Gastroesophageal sphincter (tissue), 4 donors: ENCODE measurements at regions not wholly inside any gene's neighbourhood (a gene's known extent, or its start where the extent isn't known, plus 50 kb on each side); places are given as distances from the start of the nearest gene placed in this dataset.

ENCODE experiments used
- ATAC-seq: fragments of 150-250 bp; one replicate; pipeline ENCODE4 v1.9.1; 2016; ENCODE audit warnings: mild to moderate bottlenecking, moderate library complexity
- H3K27ac ChIP-seq, 4 donors: fragments of 200-600 bp; sonication (generic) in 3 of 4; 1 replicate in 3 of 4; 2 replicates in 1 of 4; pipeline ENCODE4 v1.5.1; 2016 to 2019
- H3K27me3 ChIP-seq: fragments of 200-600 bp; sonication (generic); one replicate; pipeline ENCODE4 v1.5.1; 2019
- H3K36me3 ChIP-seq, 2 donors: fragments of 200-600 bp; sonication (generic); one replicate each; pipeline ENCODE4 v1.5.1; 2019; ENCODE audit warnings: control low read depth in 1 of 2
- H3K4me1 ChIP-seq, 3 donors: fragments of 200-600 bp; sonication (generic); 1 replicate in 2 of 3; 2 replicates in 1 of 3; pipeline ENCODE4 v1.5.1; 2016 to 2019; ENCODE audit warnings: control low read depth in 2 of 3
- H3K4me3 ChIP-seq, 2 donors: fragments of 200-600 bp; sonication (generic); one replicate each; pipeline ENCODE4 v1.5.1; 2019; ENCODE audit warnings: mild to moderate bottlenecking in 1 of 2, moderate library complexity in 1 of 2
- H3K9me3 ChIP-seq, 3 donors: fragments of 200-600 bp; sonication (generic); one replicate each; pipeline ENCODE4 v1.5.1; 2017 to 2019; ENCODE audit warnings: control low read depth in 2 of 3
- EP300 ChIP-seq: sonication (generic); formaldehyde crosslinking; IDR thresholded peaks from one replicate; pipeline ENCODE4 v1.6.1; 2017; ENCODE audit warnings: antibody characterized with exemption, mild to moderate bottlenecking
- POLR2A ChIP-seq, 2 donors: fragments of 450-650 bp; IDR thresholded peaks; one replicate each; pipeline ENCODE4 v1.6.1; 2017; ENCODE audit warnings: antibody characterized with exemption in 2 of 2, mild to moderate bottlenecking in 2 of 2, moderate library complexity in 1 of 2
- POLR2AphosphoS5 ChIP-seq: sonication (generic); formaldehyde crosslinking; IDR thresholded peaks from one replicate; pipeline ENCODE4 v1.6.1; 2017; ENCODE audit warnings: antibody characterized with exemption
- WGBS, 2 donors: methylation state at CpG; one replicate each; pipeline ENCODE4 v1.1.5; 2018; ENCODE audit warnings: low coverage in 1 of 2; 5-methylcytosine and 5-hydroxymethylcytosine counted together
- TF ChIP-seq, protein P1 (sequence below), 4 experiments: fragments of 200-600 bp in 2 of 4; fragments of 450-650 bp in 2 of 4; sonication (generic) in 1 of 4; IDR thresholded peaks; one replicate each; pipeline ENCODE4 v1.5.1; 2017 to 2019; ENCODE audit warnings: antibody characterized with exemption in 4 of 4, mild to moderate bottlenecking in 2 of 4, moderate library complexity in 2 of 4

DNA sequence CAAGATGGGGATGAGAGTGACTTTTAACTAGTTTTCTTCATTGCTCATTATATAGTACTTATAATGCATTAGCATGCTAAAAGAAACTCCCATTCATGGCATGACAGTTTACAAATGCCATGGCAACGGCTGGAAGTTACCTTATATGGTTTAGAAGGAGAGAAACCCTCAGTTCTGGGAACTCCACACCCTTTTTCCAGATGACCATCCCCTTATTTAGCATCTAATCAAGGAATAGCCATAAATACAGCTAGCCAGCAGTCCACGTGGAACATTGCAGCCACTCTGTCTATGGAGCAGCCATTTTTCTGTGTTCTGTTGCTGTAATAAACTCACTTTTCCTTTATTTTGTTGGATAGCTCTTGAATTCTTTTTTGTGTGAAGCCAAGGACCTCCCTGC, 1137.8 kb downstream of the CDH18 start:
- H3K4me1 ChIP-seq = no peaks in the 10 kb centered on the region
- WGBS, 2 donors = 65 to 71% methylated on average over 1 to 2 of the region's 2 CpGs
- no peak for TF ChIP-seq EP300
- no peak overlapping the region for H3K4me3 ChIP-seq
- H3K36me3 ChIP-seq = no peaks in the 10 kb centered on the region
- H3K9me3 ChIP-seq = no peaks in the 10 kb centered on the region
- ATAC-seq = no peak
- no peak overlapping the region for H3K27ac ChIP-seq
- no peaks in the 10 kb centered on the region for H3K27me3 ChIP-seq

DNA sequence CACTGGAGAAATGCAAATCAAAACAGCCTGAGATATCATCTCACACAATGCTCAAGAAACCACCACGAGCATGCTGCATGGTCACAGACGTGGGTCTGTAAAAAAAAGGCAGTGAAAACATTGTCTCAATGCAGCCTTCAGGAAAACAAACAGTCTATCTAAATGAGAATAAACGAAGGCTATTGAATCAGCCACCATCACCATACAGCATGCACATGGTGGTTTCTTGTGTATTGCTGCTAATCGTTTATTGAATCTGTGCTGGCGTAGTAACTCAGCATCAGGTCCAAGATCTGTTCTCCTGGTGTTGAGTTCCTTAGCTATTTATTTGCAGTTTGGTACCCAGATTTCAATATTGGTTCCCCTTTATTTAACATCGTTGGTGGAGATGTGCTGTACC, 1115.0 kb downstream of the CDH18 start:
- H3K36me3 ChIP-seq = no peaks in the 10 kb centered on the region
- TF ChIP-seq, protein P1, sequence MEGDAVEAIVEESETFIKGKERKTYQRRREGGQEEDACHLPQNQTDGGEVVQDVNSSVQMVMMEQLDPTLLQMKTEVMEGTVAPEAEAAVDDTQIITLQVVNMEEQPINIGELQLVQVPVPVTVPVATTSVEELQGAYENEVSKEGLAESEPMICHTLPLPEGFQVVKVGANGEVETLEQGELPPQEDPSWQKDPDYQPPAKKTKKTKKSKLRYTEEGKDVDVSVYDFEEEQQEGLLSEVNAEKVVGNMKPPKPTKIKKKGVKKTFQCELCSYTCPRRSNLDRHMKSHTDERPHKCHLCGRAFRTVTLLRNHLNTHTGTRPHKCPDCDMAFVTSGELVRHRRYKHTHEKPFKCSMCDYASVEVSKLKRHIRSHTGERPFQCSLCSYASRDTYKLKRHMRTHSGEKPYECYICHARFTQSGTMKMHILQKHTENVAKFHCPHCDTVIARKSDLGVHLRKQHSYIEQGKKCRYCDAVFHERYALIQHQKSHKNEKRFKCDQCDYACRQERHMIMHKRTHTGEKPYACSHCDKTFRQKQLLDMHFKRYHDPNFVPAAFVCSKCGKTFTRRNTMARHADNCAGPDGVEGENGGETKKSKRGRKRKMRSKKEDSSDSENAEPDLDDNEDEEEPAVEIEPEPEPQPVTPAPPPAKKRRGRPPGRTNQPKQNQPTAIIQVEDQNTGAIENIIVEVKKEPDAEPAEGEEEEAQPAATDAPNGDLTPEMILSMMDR (IDR thresholded peaks at IDR 0.05) = no peak
- TF ChIP-seq POLR2AphosphoS5 (no peak), POLR2A (IDR thresholded peaks at IDR 0.05) (no peak), EP300 (no peak)
- WGBS, 2 donors = 73 to 80% methylated on average over 2 to 6 of the region's 6 CpGs
- H3K4me1 ChIP-seq = no peaks in the 10 kb centered on the region
- no peak overlapping the region for H3K27ac ChIP-seq
- ATAC-seq = no peak
- no peak overlapping the region for H3K4me3 ChIP-seq
- H3K27me3 ChIP-seq = no peaks in the 10 kb centered on the region
- no peaks in the 10 kb centered on the region for H3K9me3 ChIP-seq

DNA sequence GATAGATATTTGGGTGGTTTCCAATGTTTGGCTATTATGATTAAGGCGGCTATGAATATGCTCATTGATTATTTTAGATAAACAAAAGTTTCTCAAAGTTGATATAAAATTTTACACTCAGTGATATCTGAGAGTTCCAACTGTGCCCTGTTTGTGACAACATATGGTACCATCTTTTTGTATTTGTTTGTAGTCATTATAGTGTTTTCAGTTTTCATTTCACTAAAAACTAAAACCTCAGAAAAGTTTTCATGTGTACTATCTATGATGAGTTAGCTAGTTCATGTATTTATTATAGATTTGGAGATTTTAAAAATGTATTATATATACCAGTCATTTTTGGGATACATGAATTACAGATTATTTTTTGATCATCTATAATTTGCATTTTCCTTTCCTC, 1111.4 kb downstream of the CDH18 start:
- ATAC-seq = no peak
- H3K4me3 ChIP-seq = no peak overlapping the region
- TF ChIP-seq EP300 (no peak), POLR2AphosphoS5 (no peak), POLR2A (IDR thresholded peaks at IDR 0.05) (no peak)
- TF ChIP-seq, protein P1 (IDR thresholded peaks at IDR 0.05) = no peak
- no peaks in the 10 kb centered on the region for H3K4me1 ChIP-seq
- no peaks in the 10 kb centered on the region for H3K27me3 ChIP-seq
- H3K36me3 ChIP-seq = no peaks in the 10 kb centered on the region
- H3K27ac ChIP-seq = no peak overlapping the region
- WGBS, 2 donors = 68 to 82% methylated on average over 1 of the region's 1 CpG
- H3K9me3 ChIP-seq = no peaks in the 10 kb centered on the region

DNA sequence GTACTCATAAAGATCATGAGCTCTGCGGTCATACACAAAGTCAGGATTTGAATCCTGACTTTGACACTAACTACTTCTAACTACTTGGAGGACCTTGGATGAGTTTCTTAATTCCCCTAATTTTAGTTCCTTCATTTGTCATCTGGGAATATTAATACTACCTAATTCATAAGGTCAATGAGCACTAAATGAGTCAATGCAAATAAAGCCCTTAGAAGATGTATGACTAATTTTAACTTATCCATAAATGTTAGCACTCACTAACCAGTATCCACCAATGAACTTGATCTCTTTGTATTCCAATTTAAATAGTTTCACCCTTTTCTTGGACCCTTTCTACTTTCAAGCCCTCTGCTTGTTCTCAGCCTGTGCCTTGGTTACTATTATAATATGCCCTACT, 1106.4 kb downstream of the CDH18 start:
- no peak for ATAC-seq
- no peak overlapping the region for H3K27ac ChIP-seq
- no peak overlapping the region for H3K4me3 ChIP-seq
- no peaks in the 10 kb centered on the region for H3K9me3 ChIP-seq
- H3K36me3 ChIP-seq = no peaks in the 10 kb centered on the region
- 94 to 100% methylated on average over 1 of the region's 1 CpG for WGBS, 2 donors
- TF ChIP-seq EP300 = no peak
- no peak for TF ChIP-seq POLR2AphosphoS5
- TF ChIP-seq POLR2A (IDR thresholded peaks at IDR 0.05) = no peak
- TF ChIP-seq, protein P1 (IDR thresholded peaks at IDR 0.05) = no peak
- H3K27me3 ChIP-seq = no peaks in the 10 kb centered on the region
- H3K4me1 ChIP-seq = no peaks in the 10 kb centered on the region

DNA sequence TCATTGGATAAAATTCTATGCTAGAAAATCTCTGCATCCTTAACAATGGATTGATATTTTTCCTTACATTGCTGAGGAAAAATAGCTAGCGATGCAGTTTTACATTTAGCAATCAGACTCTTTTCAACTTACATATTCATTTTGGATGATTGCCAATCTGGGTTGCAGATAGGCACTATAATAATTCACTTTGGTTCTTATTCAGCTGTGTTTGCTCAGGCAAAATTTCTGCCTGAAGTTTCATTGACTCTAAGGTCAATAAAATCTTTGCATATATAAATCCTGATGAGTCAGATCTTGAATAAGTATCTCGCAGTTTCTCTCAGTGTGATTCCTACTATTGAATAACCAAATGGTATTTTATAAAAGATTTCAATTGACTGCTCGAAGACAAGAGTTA, 1105.8 kb downstream of the CDH18 start:
- TF ChIP-seq, protein P1 (IDR thresholded peaks at IDR 0.05) = no peak
- TF ChIP-seq EP300 (no peak), POLR2A (IDR thresholded peaks at IDR 0.05) (no peak), POLR2AphosphoS5 (no peak)
- no peak for ATAC-seq
- Histone ChIP-seq H3K27me3 (no peaks in the 10 kb centered on the region), H3K27ac (no peak overlapping the region), H3K9me3 (no peaks in the 10 kb centered on the region), H3K36me3 (no peaks in the 10 kb centered on the region), H3K4me3 (no peak overlapping the region), H3K4me1 (no peaks in the 10 kb centered on the region)
- 66 to 69% methylated on average over 3 of the region's 3 CpGs for WGBS, 2 donors

DNA sequence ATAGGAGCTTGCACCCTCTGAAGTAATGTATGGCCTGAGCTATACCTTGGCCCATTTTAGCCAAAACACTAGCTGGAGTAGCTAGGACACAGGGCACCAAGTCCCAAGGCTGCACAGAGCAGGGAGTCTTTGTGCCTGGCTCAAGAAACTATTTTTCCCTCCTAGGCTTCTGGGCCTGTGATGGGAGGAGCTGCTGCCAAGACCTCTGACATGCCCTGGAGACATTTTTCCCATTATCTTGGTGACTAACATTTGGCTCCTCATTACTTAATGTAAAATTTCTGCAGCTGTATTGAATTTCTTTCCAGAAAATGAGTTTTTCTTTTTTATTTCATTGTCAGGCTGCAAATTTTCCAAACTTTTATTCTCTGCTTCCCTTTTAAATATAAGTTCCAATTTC, 1099.2 kb downstream of the CDH18 start:
- no peaks in the 10 kb centered on the region for H3K36me3 ChIP-seq
- no peak overlapping the region for H3K27ac ChIP-seq
- TF ChIP-seq, protein P1 (IDR thresholded peaks at IDR 0.05) = no peak
- no peak for TF ChIP-seq EP300
- no peak for TF ChIP-seq POLR2AphosphoS5
- no peak for TF ChIP-seq POLR2A (IDR thresholded peaks at IDR 0.05)
- H3K4me3 ChIP-seq = no peak overlapping the region
- H3K27me3 ChIP-seq = no peaks in the 10 kb centered on the region
- no peaks in the 10 kb centered on the region for H3K4me1 ChIP-seq
- peaks cover 0 to 5% (median 0%) of the 10 kb centered on the region in 3 donors for H3K9me3 ChIP-seq
- ATAC-seq = no peak
